ENCODE measurements at regions not wholly inside any gene's neighbourhood (a gene's known extent, or its start where the extent isn't known, plus 50 kb on each side); places are given as distances from the start of the nearest gene placed in this dataset.

DNA sequence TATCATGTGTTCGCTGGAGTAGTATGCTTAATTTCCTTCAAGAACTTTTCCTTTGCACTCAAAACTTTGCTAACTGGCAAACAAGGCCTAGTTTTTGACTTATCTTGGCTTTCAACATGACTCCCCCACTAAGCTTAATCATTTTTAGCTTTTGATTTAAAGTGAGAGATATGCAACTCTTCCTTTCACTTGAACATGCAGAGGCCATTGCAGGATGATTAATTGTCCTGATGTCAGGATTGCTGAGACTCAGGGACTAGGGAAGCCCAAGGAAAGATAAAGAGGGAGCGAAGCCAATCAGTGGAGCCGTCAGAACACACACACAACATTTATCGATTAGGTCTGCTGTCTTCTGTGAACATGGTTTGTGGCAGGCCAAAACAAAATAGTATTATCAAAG lies 491.4 kb downstream of the CBLN4 start:
- TF ChIP-seq, protein P1, sequence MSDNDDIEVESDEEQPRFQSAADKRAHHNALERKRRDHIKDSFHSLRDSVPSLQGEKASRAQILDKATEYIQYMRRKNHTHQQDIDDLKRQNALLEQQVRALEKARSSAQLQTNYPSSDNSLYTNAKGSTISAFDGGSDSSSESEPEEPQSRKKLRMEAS (IDR thresholded peaks at IDR 0.05) = no peak
- TF ChIP-seq, protein P2, sequence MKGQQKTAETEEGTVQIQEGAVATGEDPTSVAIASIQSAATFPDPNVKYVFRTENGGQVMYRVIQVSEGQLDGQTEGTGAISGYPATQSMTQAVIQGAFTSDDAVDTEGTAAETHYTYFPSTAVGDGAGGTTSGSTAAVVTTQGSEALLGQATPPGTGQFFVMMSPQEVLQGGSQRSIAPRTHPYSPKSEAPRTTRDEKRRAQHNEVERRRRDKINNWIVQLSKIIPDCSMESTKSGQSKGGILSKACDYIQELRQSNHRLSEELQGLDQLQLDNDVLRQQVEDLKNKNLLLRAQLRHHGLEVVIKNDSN (IDR thresholded peaks at IDR 0.05) = no peak
- TF ChIP-seq TEAD4 (IDR thresholded peaks at IDR 0.05) (no peak), RAD21 (IDR thresholded peaks at IDR 0.05; ENCODE audit: low read depth) (no peak), EP300 (IDR thresholded peaks at IDR 0.05; ENCODE audit: borderline replicate concordance) (no peak), YY1 (IDR thresholded peaks at IDR 0.05; ENCODE audit: low read depth) (no peak), TCF12 (IDR thresholded peaks at IDR 0.05; ENCODE audit: low read depth) (no peak), ZBTB7A (IDR thresholded peaks at IDR 0.05; ENCODE audit: low read depth) (no peak), FOXM1 (IDR thresholded peaks at IDR 0.05; ENCODE audit: borderline replicate concordance, low read depth) (no peak), EGR1 (IDR thresholded peaks at IDR 0.05) (no peak)

- TF ChIP-seq TAF1 (IDR thresholded peaks at IDR 0.05; ENCODE audit: low read depth) (no peak), EP300 (IDR thresholded peaks at IDR 0.05; ENCODE audit: borderline replicate concordance) (no peak), EGR1 (IDR thresholded peaks at IDR 0.05) (no peak)
These were observed 505.2 kb downstream of the CBLN4 start for GRCh38 chr20:55500130-55500529.

GRCh38 chr20:55488593-55488992 lies 516.7 kb downstream of the CBLN4 start:
- TF ChIP-seq, protein P2 (IDR thresholded peaks at IDR 0.05) = no peak
- TF ChIP-seq FOXM1 (IDR thresholded peaks at IDR 0.05; ENCODE audit: borderline replicate concordance, low read depth) (no peak), TAF1 (IDR thresholded peaks at IDR 0.05; ENCODE audit: low read depth) (no peak), RAD21 (IDR thresholded peaks at IDR 0.05; ENCODE audit: low read depth) (no peak), YY1 (IDR thresholded peaks at IDR 0.05; ENCODE audit: low read depth) (no peak), ZBTB7A (IDR thresholded peaks at IDR 0.05; ENCODE audit: low read depth) (no peak), NFIC (IDR thresholded peaks at IDR 0.05) (no peak), EGR1 (IDR thresholded peaks at IDR 0.05) (no peak)
- TF ChIP-seq, protein P1 (IDR thresholded peaks at IDR 0.05) = no peak

- TF ChIP-seq CEBPB (IDR thresholded peaks at IDR 0.05) = no peak
These were observed 526.4 kb downstream of the CBLN4 start for GRCh38 chr20:55478724-55479450.

DNA sequence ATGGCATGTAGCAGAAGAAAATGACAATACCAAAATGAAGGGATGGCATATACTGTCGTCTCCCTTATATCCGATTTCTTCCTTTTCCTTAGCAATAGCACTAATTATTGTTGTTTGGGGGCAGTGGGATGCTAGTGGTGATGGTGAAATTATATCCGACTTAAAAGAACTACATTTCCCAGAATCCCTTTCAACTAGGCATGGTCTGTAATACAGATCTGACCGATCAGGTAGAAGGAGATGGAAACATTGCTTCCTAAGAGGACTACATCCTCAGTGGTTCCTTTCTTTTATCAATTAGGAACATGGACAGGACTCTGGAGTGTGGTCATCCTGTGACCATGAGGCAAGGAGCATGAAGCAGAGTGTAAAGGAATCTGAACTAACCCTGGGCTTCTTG lies 532.6 kb downstream of the CBLN4 start:
- TF ChIP-seq ZBTB7A (IDR thresholded peaks at IDR 0.05; ENCODE audit: low read depth) = no peak
- no peak for TF ChIP-seq EGR1 (IDR thresholded peaks at IDR 0.05)
- TF ChIP-seq FOXM1 (IDR thresholded peaks at IDR 0.05; ENCODE audit: borderline replicate concordance, low read depth) = no peak
- TF ChIP-seq CREB1 (IDR thresholded peaks at IDR 0.05; ENCODE audit: low read depth) = no peak
- TF ChIP-seq TAF1 (IDR thresholded peaks at IDR 0.05; ENCODE audit: low read depth) = no peak
- TF ChIP-seq, protein P1 (IDR thresholded peaks at IDR 0.05) = no peak
- no peak for TF ChIP-seq YY1 (IDR thresholded peaks at IDR 0.05; ENCODE audit: low read depth)
- TF ChIP-seq, protein P2 (IDR thresholded peaks at IDR 0.05) = no peak
- no peak for TF ChIP-seq TCF12 (IDR thresholded peaks at IDR 0.05; ENCODE audit: low read depth)
- TF ChIP-seq, protein P3, sequence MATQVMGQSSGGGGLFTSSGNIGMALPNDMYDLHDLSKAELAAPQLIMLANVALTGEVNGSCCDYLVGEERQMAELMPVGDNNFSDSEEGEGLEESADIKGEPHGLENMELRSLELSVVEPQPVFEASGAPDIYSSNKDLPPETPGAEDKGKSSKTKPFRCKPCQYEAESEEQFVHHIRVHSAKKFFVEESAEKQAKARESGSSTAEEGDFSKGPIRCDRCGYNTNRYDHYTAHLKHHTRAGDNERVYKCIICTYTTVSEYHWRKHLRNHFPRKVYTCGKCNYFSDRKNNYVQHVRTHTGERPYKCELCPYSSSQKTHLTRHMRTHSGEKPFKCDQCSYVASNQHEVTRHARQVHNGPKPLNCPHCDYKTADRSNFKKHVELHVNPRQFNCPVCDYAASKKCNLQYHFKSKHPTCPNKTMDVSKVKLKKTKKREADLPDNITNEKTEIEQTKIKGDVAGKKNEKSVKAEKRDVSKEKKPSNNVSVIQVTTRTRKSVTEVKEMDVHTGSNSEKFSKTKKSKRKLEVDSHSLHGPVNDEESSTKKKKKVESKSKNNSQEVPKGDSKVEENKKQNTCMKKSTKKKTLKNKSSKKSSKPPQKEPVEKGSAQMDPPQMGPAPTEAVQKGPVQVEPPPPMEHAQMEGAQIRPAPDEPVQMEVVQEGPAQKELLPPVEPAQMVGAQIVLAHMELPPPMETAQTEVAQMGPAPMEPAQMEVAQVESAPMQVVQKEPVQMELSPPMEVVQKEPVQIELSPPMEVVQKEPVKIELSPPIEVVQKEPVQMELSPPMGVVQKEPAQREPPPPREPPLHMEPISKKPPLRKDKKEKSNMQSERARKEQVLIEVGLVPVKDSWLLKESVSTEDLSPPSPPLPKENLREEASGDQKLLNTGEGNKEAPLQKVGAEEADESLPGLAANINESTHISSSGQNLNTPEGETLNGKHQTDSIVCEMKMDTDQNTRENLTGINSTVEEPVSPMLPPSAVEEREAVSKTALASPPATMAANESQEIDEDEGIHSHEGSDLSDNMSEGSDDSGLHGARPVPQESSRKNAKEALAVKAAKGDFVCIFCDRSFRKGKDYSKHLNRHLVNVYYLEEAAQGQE (IDR thresholded peaks at IDR 0.05; ENCODE audit: low read depth) = no peak
- no peak for TF ChIP-seq TEAD4 (IDR thresholded peaks at IDR 0.05)
- TF ChIP-seq CEBPB (IDR thresholded peaks at IDR 0.05) = no peak
- no peak for TF ChIP-seq RAD21 (IDR thresholded peaks at IDR 0.05; ENCODE audit: low read depth)
- TF ChIP-seq EP300 (IDR thresholded peaks at IDR 0.05; ENCODE audit: borderline replicate concordance) = no peak
- no peak for TF ChIP-seq NFIC (IDR thresholded peaks at IDR 0.05)

DNA sequence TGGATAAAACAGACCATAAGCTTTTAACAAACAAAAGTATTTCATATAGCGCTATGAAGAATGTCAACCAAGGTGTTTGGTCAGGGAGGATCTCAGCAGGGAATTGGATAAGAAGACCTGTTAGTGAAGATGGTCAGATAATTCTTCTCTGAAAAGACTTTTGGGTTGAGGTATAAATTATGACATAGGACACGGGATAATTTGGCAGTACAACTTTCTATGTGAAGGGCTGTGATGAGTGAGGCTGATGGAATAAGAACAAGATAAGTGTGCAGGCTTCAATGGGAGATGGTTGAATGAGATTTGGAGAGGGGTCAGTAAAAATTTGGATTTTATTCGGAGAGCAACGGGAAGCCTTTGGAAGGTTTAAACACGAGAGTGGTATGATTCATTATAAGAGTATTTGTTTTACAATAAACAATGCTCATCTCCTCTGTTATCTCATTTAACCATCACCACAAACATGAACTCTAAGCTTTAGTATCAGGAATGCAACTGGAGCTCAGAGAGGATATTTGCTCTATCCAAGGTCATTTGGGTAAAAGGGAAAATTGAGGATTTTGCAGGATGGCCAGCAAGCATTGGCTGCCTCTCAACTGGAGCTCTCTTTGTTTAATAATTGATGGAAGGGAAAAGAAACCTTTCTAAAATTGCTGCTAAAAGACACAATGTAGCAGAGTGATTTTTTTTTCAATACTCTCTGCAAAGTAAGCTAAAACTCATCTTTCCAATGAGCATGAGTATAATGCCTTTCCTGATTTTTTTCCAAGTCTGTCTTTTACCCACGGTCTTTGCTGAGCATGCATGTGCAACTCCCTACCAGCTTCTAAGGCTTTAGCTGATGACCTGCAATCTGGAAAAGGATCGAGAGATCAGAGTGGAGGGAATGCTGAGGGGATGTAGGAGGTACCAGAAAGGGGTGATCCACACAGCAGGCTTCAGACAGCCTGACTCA lies 534.0 kb downstream of the CBLN4 start:
- TF ChIP-seq RAD21 (IDR thresholded peaks at IDR 0.05; ENCODE audit: low read depth) (no peak), NFIC (IDR thresholded peaks at IDR 0.05) (no peak), TEAD4 (IDR thresholded peaks at IDR 0.05) (no peak), FOXM1 (IDR thresholded peaks at IDR 0.05; ENCODE audit: borderline replicate concordance, low read depth) (no peak), EP300 (IDR thresholded peaks at IDR 0.05; ENCODE audit: borderline replicate concordance) (no peak)
- TF ChIP-seq, protein P2 (IDR thresholded peaks at IDR 0.05) = no peak
